AML-193 (cell line): ENCODE measurements at regions not wholly inside any gene's neighbourhood (a gene's known extent, or its start where the extent isn't known, plus 50 kb on each side); places are given as distances from the start of the nearest gene placed in this dataset.
"Not testable (repeated sequence)": the region's sequence is repeated elsewhere in the genome, so short reads cannot be mapped to it uniquely, and the experiment has no call there.

ENCODE experiments used
- DNase-seq, 2 experiments: peaks; one replicate each; lab custom pipeline; 2025; lab: John Stamatoyannopoulos, UW

- DNase-seq, result no peak
These were observed 401.2 kb downstream of the THBS2 start for GRCh38 chr6:168852376-168852884.

GRCh38 chr6:168851460-168852375 is 401.9 kb downstream of the THBS2 start:
- no peak for DNase-seq

GRCh38 chr6:168850027-168850736 is 403.5 kb downstream of the THBS2 start:
- not testable (repeated sequence) for DNase-seq

- no peak for DNase-seq
These were observed 404.2 kb downstream of the THBS2 start for GRCh38 chr6:168849459-168849858.

- DNase-seq, result no peak
These were observed 404.8 kb downstream of the THBS2 start for GRCh38 chr6:168848797-168849196.

GRCh38 chr6:168844821-168845609 is 404.0 kb downstream of the SMOC2 start:
- no peak for DNase-seq

GRCh38 chr6:168842632-168843212 is 401.7 kb downstream of the SMOC2 start:
- DNase-seq, result not testable (repeated sequence)

- no peak for DNase-seq
These were observed 400.8 kb downstream of the SMOC2 start for GRCh38 chr6:168841609-168842278.

GRCh38 chr6:168840932-168841331 is 399.9 kb downstream of the SMOC2 start:
- DNase-seq, result not testable (repeated sequence)

GRCh38 chr6:168840299-168840698 is 399.3 kb downstream of the SMOC2 start:
- DNase-seq, result not testable (repeated sequence)

GRCh38 chr6:168838037-168838399 is 397.0 kb downstream of the SMOC2 start:
- DNase-seq, result no peak

GRCh38 chr6:168837254-168838036 is 396.5 kb downstream of the SMOC2 start:
- no peak for DNase-seq

- DNase-seq, result no peak
These were observed 395.0 kb downstream of the SMOC2 start for GRCh38 chr6:168835991-168836390.

- DNase-seq, result no peak
These were observed 393.8 kb downstream of the SMOC2 start for GRCh38 chr6:168834801-168835200.

- DNase-seq, result no peak
These were observed 393.1 kb downstream of the SMOC2 start for GRCh38 chr6:168834042-168834587.

- no peak for DNase-seq
These were observed 387.8 kb downstream of the SMOC2 start for GRCh38 chr6:168828800-168829199.

GRCh38 chr6:168828035-168828434 is 387.1 kb downstream of the SMOC2 start:
- no peak for DNase-seq

- DNase-seq, result no peak
These were observed 386.5 kb downstream of the SMOC2 start for GRCh38 chr6:168827586-168827871.

- no peak for DNase-seq
These were observed 386.0 kb downstream of the SMOC2 start for GRCh38 chr6:168826726-168827585.

GRCh38 chr6:168826078-168826390 is 385.1 kb downstream of the SMOC2 start:
- DNase-seq, result no peak
